T-helper 2 cell treated with Interferon-gamma antibody and Interleukin-4, amounts not matched to agents 5 μg/mL and 100 μg/mL, for 36 hours (primary cell): ENCODE measurements at regions not wholly inside any gene's neighbourhood (a gene's known extent, or its start where the extent isn't known, plus 50 kb on each side); places are given as distances from the start of the nearest gene placed in this dataset.

ENCODE experiments used
- DNase-seq: peaks from one replicate; pipeline ENCODE4 v3.0.0; 2021; ENCODE audit warnings: low spot score
- H3K27ac Mint-ChIP-seq: one replicate; pipeline ENCODE4 v1.8.0; 2021; ENCODE audit warnings: mild to moderate bottlenecking, mixed read lengths
- H3K27me3 Mint-ChIP-seq: one replicate; pipeline ENCODE4 v1.8.0; 2021; ENCODE audit warnings: low read depth, mixed read lengths
- H3K36me3 Mint-ChIP-seq: one replicate; pipeline ENCODE4 v1.8.0; 2021; ENCODE audit warnings: low read depth, mixed read lengths
- H3K4me1 Mint-ChIP-seq: one replicate; pipeline ENCODE4 v1.8.0; 2021; ENCODE audit warnings: low read depth, mixed read lengths
- H3K4me3 Mint-ChIP-seq: one replicate; pipeline ENCODE4 v1.8.0; 2022; ENCODE audit warnings: mild to moderate bottlenecking, moderate library complexity, mixed read lengths
- H3K9me3 Mint-ChIP-seq: one replicate; pipeline ENCODE4 v1.8.0; 2021; ENCODE audit warnings: mixed read lengths

DNA sequence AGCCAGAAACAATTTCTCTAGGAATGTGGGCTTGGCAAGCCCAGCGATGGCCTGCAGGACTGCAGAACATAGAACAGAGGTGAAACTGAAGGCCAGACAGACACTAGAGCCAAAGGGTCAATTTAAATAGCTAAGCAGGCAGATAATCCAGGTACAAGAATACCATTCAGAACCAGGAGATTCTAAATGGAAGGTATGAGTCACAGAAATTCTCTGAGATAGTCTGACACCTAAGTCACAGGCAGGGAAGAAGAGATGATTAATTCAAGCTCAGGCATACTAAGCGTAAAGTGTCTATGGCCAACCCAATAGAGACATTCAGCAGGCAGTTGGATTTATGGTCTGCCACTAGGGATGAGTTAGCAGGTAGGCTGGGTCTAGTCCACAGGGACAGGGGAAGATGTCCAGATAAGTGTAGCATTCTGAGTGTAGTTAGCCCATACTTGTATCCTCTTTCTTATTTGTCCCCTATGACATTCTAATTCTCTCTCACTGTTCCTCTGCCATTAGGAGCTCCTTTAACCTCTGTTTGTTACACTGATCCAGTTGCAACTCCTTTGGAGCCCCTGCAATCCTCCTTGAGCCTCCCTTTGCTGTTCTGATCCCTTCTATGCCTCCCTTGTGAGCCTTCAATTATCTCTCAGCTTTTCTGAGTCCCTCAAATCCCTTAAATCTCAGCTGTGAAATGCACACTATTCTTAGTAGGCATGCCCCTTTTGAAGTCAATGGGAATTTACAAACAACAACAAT is 383.8 kb downstream of the LMO4 start:
- no peaks in the 10 kb centered on the region for H3K9me3 Mint-ChIP-seq
- no peaks in the 10 kb centered on the region for H3K36me3 Mint-ChIP-seq
- no peaks in the 10 kb centered on the region for H3K27me3 Mint-ChIP-seq
- no peak overlapping the region for H3K4me3 Mint-ChIP-seq
- no peaks in the 10 kb centered on the region for H3K4me1 Mint-ChIP-seq
- no peak for DNase-seq
- no peak overlapping the region for H3K27ac Mint-ChIP-seq

- H3K27me3 Mint-ChIP-seq = no peaks in the 10 kb centered on the region
- H3K9me3 Mint-ChIP-seq = no peaks in the 10 kb centered on the region
- H3K4me3 Mint-ChIP-seq = no peak overlapping the region
- H3K27ac Mint-ChIP-seq = no peak overlapping the region
- no peaks in the 10 kb centered on the region for H3K4me1 Mint-ChIP-seq
- no peaks in the 10 kb centered on the region for H3K36me3 Mint-ChIP-seq
- no peak for DNase-seq
Measured at GRCh38 chr1:87714278-87714677, 385.6 kb downstream of the LMO4 start.

DNA sequence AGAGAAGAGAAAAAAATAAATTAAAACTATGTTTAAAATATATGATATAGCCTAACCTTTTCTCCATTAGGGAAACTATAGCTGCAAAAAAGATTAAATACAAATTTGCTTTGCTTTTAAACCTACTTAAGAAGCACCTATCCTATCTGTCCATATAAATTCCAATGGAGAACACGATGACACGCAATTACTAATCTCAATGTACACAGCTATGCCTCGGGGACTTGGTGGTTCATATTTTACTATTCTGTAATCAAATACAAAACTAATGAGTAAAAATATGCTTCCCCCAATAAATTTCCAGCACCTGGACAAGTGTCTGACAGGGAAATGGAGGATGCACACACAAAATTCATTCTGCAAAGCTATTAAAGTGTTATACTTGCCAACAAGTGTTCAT is 386.4 kb downstream of the LMO4 start:
- H3K9me3 Mint-ChIP-seq = no peaks in the 10 kb centered on the region
- no peak for DNase-seq
- H3K27ac Mint-ChIP-seq = no peak overlapping the region
- no peaks in the 10 kb centered on the region for H3K27me3 Mint-ChIP-seq
- no peaks in the 10 kb centered on the region for H3K4me1 Mint-ChIP-seq
- H3K36me3 Mint-ChIP-seq = no peaks in the 10 kb centered on the region
- H3K4me3 Mint-ChIP-seq = no peak overlapping the region

DNA sequence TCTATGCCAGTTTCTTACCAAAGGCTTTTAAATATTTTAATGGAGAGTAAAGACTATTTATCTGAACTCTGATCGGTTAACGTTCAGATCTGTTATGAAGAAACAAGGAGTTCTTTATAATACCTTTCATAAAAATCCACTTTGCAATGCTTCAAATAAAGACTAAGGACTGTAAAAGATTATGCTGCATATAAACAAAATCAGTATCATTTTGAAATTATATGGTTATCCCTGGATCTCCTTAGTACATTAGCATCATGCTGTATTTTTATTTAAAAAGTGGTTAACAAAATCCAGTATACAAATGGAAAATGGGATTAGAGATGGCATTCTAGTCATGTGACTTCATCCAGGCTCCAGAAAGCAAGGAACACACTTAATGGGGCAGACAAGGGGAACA is 386.8 kb downstream of the LMO4 start:
- Mint-ChIP-seq H3K4me3 (no peak overlapping the region), H3K4me1 (no peaks in the 10 kb centered on the region), H3K9me3 (no peaks in the 10 kb centered on the region), H3K27me3 (no peaks in the 10 kb centered on the region), H3K36me3 (no peaks in the 10 kb centered on the region), H3K27ac (no peak overlapping the region)
- no peak for DNase-seq

- Mint-ChIP-seq H3K9me3 (no peaks in the 10 kb centered on the region), H3K4me1 (no peaks in the 10 kb centered on the region), H3K36me3 (no peaks in the 10 kb centered on the region), H3K4me3 (no peak overlapping the region), H3K27ac (no peak overlapping the region), H3K27me3 (no peaks in the 10 kb centered on the region)
- DNase-seq = no peak
Measured at GRCh38 chr1:87717157-87717670, 388.5 kb downstream of the LMO4 start.

DNA sequence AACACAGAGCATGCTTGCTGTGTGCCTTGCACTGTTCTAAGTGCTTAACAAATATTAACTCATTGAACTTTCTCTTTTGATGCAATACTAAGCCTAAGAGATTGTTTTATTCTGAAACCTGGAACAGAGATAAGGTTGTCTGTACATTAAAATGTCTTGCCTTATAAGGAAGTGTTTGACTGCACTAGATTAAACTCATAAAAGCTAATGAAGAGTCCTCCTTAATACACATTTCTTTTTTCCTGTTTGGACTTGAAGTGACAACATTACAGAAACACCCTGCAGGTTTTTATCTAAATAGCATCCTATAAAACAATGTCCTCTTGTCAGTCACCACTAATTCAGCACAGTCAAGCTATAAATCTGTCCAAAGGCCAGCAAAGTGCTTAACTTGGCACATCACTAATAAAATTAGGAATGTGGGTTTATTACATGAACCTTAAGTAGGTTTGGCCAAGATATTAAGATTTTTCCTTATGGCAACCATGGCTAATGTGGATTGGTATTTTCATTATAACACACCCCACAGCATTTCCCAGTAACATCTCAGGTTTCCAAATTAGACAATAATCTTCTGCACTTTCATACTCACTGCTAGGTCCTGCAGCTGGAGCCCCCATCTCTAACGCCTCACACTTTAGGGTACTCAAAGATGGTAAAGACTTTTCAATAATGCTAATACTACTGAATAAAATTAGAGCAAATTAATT is 389.7 kb downstream of the LMO4 start:
- H3K4me1 Mint-ChIP-seq = no peaks in the 10 kb centered on the region
- no peaks in the 10 kb centered on the region for H3K36me3 Mint-ChIP-seq
- H3K27me3 Mint-ChIP-seq = no peaks in the 10 kb centered on the region
- H3K27ac Mint-ChIP-seq = no peak overlapping the region
- DNase-seq = no peak
- no peaks in the 10 kb centered on the region for H3K9me3 Mint-ChIP-seq
- H3K4me3 Mint-ChIP-seq = no peak overlapping the region

DNA sequence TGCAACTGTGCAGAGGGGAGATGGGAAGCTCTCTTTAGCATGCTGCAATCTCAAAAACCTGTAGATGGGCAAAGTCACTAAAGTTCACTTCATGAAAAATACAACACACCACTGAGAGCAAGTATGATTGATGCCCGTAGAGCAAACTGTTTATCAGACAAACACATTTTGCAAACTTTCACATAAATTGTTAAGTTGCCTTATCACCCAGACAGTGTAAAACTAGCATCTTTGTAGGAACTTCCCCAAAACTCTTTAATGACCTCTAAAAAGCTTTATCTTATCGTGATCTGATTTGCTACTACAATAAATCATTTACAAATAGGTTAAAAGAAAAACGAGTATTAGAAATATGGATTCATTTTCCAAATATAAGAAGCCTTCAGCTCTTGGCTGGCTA is 391.0 kb downstream of the LMO4 start:
- no peaks in the 10 kb centered on the region for H3K4me1 Mint-ChIP-seq
- H3K27me3 Mint-ChIP-seq = no peaks in the 10 kb centered on the region
- no peaks in the 10 kb centered on the region for H3K9me3 Mint-ChIP-seq
- DNase-seq = no peak
- no peak overlapping the region for H3K27ac Mint-ChIP-seq
- H3K36me3 Mint-ChIP-seq = no peaks in the 10 kb centered on the region
- H3K4me3 Mint-ChIP-seq = no peak overlapping the region

DNA sequence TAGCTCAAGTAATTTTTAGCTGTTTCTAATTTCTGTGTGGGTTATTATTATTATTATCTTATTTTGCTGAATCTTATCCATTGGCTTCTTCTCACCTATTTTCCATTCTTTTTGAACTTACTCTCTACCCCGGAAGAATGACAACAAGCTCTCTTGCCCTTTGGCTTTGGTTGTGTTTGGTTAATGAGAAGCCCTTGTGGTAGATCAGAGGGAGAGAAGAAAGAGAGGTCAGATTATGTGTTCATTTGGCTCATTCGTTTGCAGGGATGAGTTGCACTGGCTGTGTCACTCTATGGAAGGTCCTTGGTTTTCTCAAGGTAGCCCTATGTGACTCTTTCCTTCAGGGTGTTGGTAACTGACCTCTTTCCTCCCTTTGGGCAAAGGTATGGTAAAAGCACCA is 391.9 kb downstream of the LMO4 start:
- no peaks in the 10 kb centered on the region for H3K27me3 Mint-ChIP-seq
- H3K4me3 Mint-ChIP-seq = no peak overlapping the region
- H3K36me3 Mint-ChIP-seq = no peaks in the 10 kb centered on the region
- H3K9me3 Mint-ChIP-seq = no peaks in the 10 kb centered on the region
- no peaks in the 10 kb centered on the region for H3K4me1 Mint-ChIP-seq
- no peak overlapping the region for H3K27ac Mint-ChIP-seq
- no peak for DNase-seq

GRCh38 chr1:87723193-87723592 is 394.5 kb downstream of the LMO4 start:
- H3K27me3 Mint-ChIP-seq = no peaks in the 10 kb centered on the region
- H3K4me1 Mint-ChIP-seq = no peaks in the 10 kb centered on the region
- no peak overlapping the region for H3K27ac Mint-ChIP-seq
- no peak overlapping the region for H3K4me3 Mint-ChIP-seq
- no peaks in the 10 kb centered on the region for H3K36me3 Mint-ChIP-seq
- DNase-seq = no peak
- H3K9me3 Mint-ChIP-seq = no peaks in the 10 kb centered on the region

GRCh38 chr1:87728169-87728568 is 399.5 kb downstream of the LMO4 start:
- Mint-ChIP-seq H3K9me3 (no peaks in the 10 kb centered on the region), H3K4me3 (no peak overlapping the region), H3K27ac (no peak overlapping the region), H3K36me3 (no peaks in the 10 kb centered on the region), H3K27me3 (no peaks in the 10 kb centered on the region), H3K4me1 (no peaks in the 10 kb centered on the region)
- no peak for DNase-seq

DNA sequence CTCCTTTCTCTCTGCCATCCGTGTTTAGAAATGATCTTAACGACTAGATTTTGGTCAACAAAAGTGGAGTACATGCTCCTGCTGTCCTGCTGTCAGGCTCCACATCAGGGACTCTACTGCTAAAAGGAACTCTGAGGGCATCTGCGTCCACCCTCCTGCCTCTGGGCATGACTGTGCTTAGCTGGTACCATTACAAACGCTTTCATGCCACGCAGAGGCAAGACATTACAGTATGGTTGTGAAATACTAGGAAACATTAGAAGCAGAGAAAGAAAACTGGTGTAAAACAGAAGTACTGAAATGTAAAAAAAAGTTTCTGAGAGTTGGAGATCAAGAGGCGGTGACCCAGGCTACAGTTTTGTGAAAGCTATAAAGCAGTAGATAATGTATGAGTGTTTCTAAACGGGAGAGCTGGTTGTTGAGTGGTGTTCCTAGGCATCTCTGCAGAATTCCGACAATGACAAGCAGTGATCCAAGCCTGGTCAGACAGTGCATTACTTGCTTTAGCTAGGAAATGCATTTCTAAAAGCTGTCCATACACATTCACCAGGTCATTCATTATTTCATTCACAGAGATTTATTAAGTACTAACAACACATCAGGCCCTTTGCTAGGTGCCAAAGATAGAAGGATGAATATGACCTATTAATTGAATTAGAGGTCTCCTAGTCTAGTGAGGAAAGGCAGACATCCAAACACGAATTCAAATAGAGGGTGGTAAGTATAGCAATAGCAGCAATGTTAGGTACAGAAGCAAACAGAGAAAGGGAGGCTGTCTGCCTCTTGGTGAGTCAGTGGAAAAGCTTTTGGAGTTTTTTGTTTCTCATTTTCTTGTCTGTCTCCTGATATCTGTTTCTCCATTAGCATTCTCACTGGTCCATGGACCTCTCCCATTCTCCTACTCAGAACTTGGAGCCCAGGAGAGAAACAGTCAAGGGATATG is 401.9 kb downstream of the LMO4 start:
- Mint-ChIP-seq H3K27me3 (no peaks in the 10 kb centered on the region), H3K36me3 (no peaks in the 10 kb centered on the region), H3K4me3 (no peak overlapping the region), H3K9me3 (no peaks in the 10 kb centered on the region), H3K4me1 (no peaks in the 10 kb centered on the region), H3K27ac (no peak overlapping the region)
- DNase-seq = no peak

DNA sequence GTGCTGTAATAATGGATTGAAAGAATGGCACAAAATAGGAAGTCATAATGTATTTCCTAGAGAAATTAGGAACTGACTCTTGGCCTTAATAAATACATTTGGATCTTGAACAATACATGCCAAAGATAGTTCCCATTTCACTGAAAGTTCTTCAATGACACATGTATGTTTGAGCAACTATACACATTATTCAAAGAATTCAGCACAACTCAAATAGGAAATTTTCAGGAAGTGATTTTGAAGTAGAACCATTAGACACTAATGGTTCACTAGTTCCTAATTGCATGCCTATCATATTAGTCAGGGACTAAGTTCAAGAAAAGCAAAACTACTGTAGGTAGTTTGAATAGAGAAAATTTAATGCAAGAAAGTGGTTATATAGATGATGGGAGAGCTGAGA is 404.7 kb downstream of the LMO4 start:
- Mint-ChIP-seq H3K27ac (no peak overlapping the region), H3K4me1 (no peaks in the 10 kb centered on the region), H3K9me3 (no peaks in the 10 kb centered on the region), H3K4me3 (no peak overlapping the region), H3K36me3 (no peaks in the 10 kb centered on the region), H3K27me3 (no peaks in the 10 kb centered on the region)
- no peak for DNase-seq

GRCh38 chr1:87735750-87736149 is 407.1 kb downstream of the LMO4 start:
- H3K36me3 Mint-ChIP-seq = no peaks in the 10 kb centered on the region

DNA sequence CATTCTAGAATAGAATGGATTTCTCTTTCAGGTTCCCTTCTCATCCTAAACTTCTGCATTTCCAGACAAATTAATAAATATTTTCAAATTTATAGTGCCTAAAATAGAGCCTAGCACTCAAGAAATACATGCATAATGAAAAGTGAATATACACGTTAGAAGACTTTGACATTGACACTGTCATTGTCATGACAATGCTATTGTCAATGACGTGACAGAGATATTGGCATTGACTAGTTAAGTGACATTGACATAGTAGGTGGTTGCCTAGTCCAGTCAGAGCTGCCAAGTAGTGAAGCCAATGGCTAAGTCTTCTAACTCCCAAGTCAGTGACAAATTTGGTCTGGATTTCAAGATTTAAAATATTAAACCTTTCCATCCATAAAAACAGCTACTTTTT is 410.5 kb downstream of the LMO4 start:
- no peaks in the 10 kb centered on the region for H3K27me3 Mint-ChIP-seq
- no peaks in the 10 kb centered on the region for H3K4me1 Mint-ChIP-seq
- H3K4me3 Mint-ChIP-seq = no peak overlapping the region
- H3K9me3 Mint-ChIP-seq = no peaks in the 10 kb centered on the region
- no peak overlapping the region for H3K27ac Mint-ChIP-seq
- no peak for DNase-seq
- no peaks in the 10 kb centered on the region for H3K36me3 Mint-ChIP-seq

More at GRCh38 chr1:87735750-87736149, 407.1 kb downstream of the LMO4 start:
- H3K4me3 Mint-ChIP-seq = no peak overlapping the region
- no peaks in the 10 kb centered on the region for H3K4me1 Mint-ChIP-seq
- H3K9me3 Mint-ChIP-seq = no peaks in the 10 kb centered on the region
- no peak for DNase-seq
- H3K27ac Mint-ChIP-seq = no peak overlapping the region
- H3K27me3 Mint-ChIP-seq = no peaks in the 10 kb centered on the region
